ENCODE measurements at regions not wholly inside any gene's neighbourhood (a gene's known extent, or its start where the extent isn't known, plus 50 kb on each side); places are given as distances from the start of the nearest gene placed in this dataset.

GRCh38 chr2:18131761-18132160, 253.3 kb downstream of the KCNS3 start:
- Histone ChIP-seq H2AFZ (ENCODE audit: insufficient read depth, low read depth, low read length, poor library complexity, severe bottlenecking) (no peak overlapping the region), H3K9ac (ENCODE audit: low read length) (no peak overlapping the region), H4K20me1 (ENCODE audit: control insufficient read depth, insufficient read depth, low read length, poor library complexity, severe bottlenecking) (no peaks in the 10 kb centered on the region), H3K4me1 (ENCODE audit: control insufficient read depth in 2 of 2, insufficient read depth in 2 of 2, low read length in 2 of 2) (no peaks in the 10 kb centered on the region), H3K4me3 (ENCODE audit: control extremely low read depth in 1 of 5, extremely low read depth in 1 of 5, insufficient read depth in 1 of 5, low read depth in 2 of 5, low read length in 4 of 5) (no peak overlapping the region), H3K27ac (ENCODE audit: low read length in 2 of 2) (no peak overlapping the region), H3K79me2 (ENCODE audit: control insufficient read depth, insufficient read depth, low read length) (no peaks in the 10 kb centered on the region), H3K9me3 (ENCODE audit: control extremely low read depth in 1 of 3, control insufficient read depth in 2 of 3, insufficient read depth in 1 of 3, low read length in 2 of 3) (peaks cover 0 to 2% (median 0%) of the 10 kb centered on the region in 3 donors), H3K36me3 (replicated peaks in 1 of 2; ENCODE audit: control extremely low read depth in 1 of 2, control insufficient read depth in 1 of 2, extremely low read depth in 1 of 2, insufficient read depth in 2 of 2, low read length in 1 of 2) (no peaks in the 10 kb centered on the region), H3K27me3 (replicated peaks in 1 of 4; ENCODE audit: control extremely low read depth in 1 of 4, control insufficient read depth in 3 of 4, insufficient read depth in 4 of 4, low read length in 3 of 4) (peaks cover 0 to 11% (median 3%) of the 10 kb centered on the region in 4 experiments), H3K4me2 (replicated peaks; ENCODE audit: low read depth, low read length, poor library complexity, severe bottlenecking) (no peak overlapping the region)
- no peak for ATAC-seq (ENCODE audit: low read depth)
- no peak for DNase-seq
- TF ChIP-seq EZH2 (IDR thresholded peaks at IDR 0.05; ENCODE audit: borderline replicate concordance, insufficient read depth, low read depth, low read length, poor library complexity, severe bottlenecking) (no peak), CTCF (IDR thresholded peaks at IDR 0.05) (no peak)
- Mint-ChIP-seq H3K4me1 (no peaks in the 10 kb centered on the region), H3K27me3 (peaks cover 8% of the 10 kb centered on the region), H3K9me3 (ENCODE audit: insufficient read depth) (no peaks in the 10 kb centered on the region), H3K27ac (no peak overlapping the region), H3K4me3 (no peak overlapping the region)
- WGBS (ENCODE audit: insufficient coverage) = 88% methylated on average over 1 of the region's 1 CpG
- ChIA-PET CTCF (no interaction called here), POLR2A (no interaction called here)
- intact Hi-C loops (cut with micrococcal nuclease) = no loop called here

GRCh38 chr2:18129348-18129747, 250.9 kb downstream of the KCNS3 start:
- ATAC-seq (ENCODE audit: low read depth) = no peak
- Mint-ChIP-seq H3K4me3 (no peak overlapping the region), H3K9me3 (ENCODE audit: insufficient read depth) (no peaks in the 10 kb centered on the region), H3K27ac (no peak overlapping the region), H3K27me3 (peaks cover 19% of the 10 kb centered on the region), H3K4me1 (no peaks in the 10 kb centered on the region)
- H3K4me1 ChIP-seq (ENCODE audit: control insufficient read depth in 2 of 2, insufficient read depth in 2 of 2, low read length in 2 of 2) = no peaks in the 10 kb centered on the region
- H3K9me3 ChIP-seq (ENCODE audit: control extremely low read depth in 1 of 3, control insufficient read depth in 2 of 3, insufficient read depth in 1 of 3, low read length in 2 of 3) = peaks cover 0 to 2% (median 0%) of the 10 kb centered on the region in 3 donors
- no peak overlapping the region for H3K27ac ChIP-seq (ENCODE audit: low read length in 2 of 2)
- H3K9ac ChIP-seq (ENCODE audit: low read length) = no peak overlapping the region
- H3K4me2 ChIP-seq (replicated peaks; ENCODE audit: low read depth, low read length, poor library complexity, severe bottlenecking) = no peak overlapping the region
- TF ChIP-seq CTCF (IDR thresholded peaks at IDR 0.05) = no peak
- TF ChIP-seq EZH2 (IDR thresholded peaks at IDR 0.05; ENCODE audit: borderline replicate concordance, insufficient read depth, low read depth, low read length, poor library complexity, severe bottlenecking) = no peak
- H3K79me2 ChIP-seq (ENCODE audit: control insufficient read depth, insufficient read depth, low read length) = no peaks in the 10 kb centered on the region
- no peaks in the 10 kb centered on the region for H4K20me1 ChIP-seq (ENCODE audit: control insufficient read depth, insufficient read depth, low read length, poor library complexity, severe bottlenecking)
- POLR2A ChIA-PET = no interaction called here
- no peak overlapping the region for H2AFZ ChIP-seq (ENCODE audit: insufficient read depth, low read depth, low read length, poor library complexity, severe bottlenecking)
- intact Hi-C loops (cut with micrococcal nuclease) = no loop called here
- no peak for DNase-seq
- H3K36me3 ChIP-seq (replicated peaks in 1 of 2; ENCODE audit: control extremely low read depth in 1 of 2, control insufficient read depth in 1 of 2, extremely low read depth in 1 of 2, insufficient read depth in 2 of 2, low read length in 1 of 2) = no peaks in the 10 kb centered on the region
- H3K27me3 ChIP-seq (replicated peaks in 1 of 4; ENCODE audit: control extremely low read depth in 1 of 4, control insufficient read depth in 3 of 4, insufficient read depth in 4 of 4, low read length in 3 of 4) = peaks cover 0 to 12% (median 4%) of the 10 kb centered on the region in 4 experiments
- CTCF ChIA-PET = no interaction called here
- no peak overlapping the region for H3K4me3 ChIP-seq (ENCODE audit: control extremely low read depth in 1 of 5, extremely low read depth in 1 of 5, insufficient read depth in 1 of 5, low read depth in 2 of 5, low read length in 4 of 5)

All from B cell (primary cell).